H1 (cell line): ENCODE measurements at regions not wholly inside any gene's neighbourhood (a gene's known extent, or its start where the extent isn't known, plus 50 kb on each side); places are given as distances from the start of the nearest gene placed in this dataset.

Source experiments
- CTCF ChIA-PET: fragments of 300-600 bp; sonication (Branson Sonifier 250); formaldehyde crosslinking; loops from one replicate; lab custom pipeline; 2021; ENCODE audit not compliant: partially characterized antibody; lab: Charles Lee
- POLR2A ChIA-PET: fragments of 300-600 bp; sonication (Branson Sonifier 250); formaldehyde crosslinking; loops from one replicate; lab custom pipeline; 2021; ENCODE audit warnings: inconsistent platforms; ENCODE audit not compliant: partially characterized antibody; lab: Charles Lee
- DNase-seq, 2 experiments: peaks; one replicate each; pipeline versions ENCODE4 v3.0.0 to v3.0.0-alpha.2; 2010 to 2022; ENCODE audit warnings: low spot score in 2 of 2, low read depth in 1 of 2, mixed read lengths in 1 of 2
- FAIRE-seq: peaks from 2 replicates; lab custom pipeline; 2011; peaks lifted over from hg19 to GRCh38; lab: Jason Lieb, UNC
- H2AFZ ChIP-seq: 2 replicates; pipeline ENCODE4 v1.8.1; 2012; ENCODE audit warnings: low read length, inconsistent platforms
- H2AK5ac ChIP-seq: 2 replicates; pipeline ENCODE4 v1.6.1; 2013; ENCODE audit warnings: low read depth, low read length
- H2BK120ac ChIP-seq: replicated peaks from 2 replicates; pipeline ENCODE3; 2013; ENCODE audit warnings: low read depth, low read length, inconsistent platforms
- H2BK12ac ChIP-seq: 2 replicates; pipeline ENCODE4 v1.6.1; 2013; ENCODE audit warnings: low read depth, low read length
- H2BK15ac ChIP-seq: 2 replicates; pipeline ENCODE4 v1.6.1; 2013; ENCODE audit warnings: low read length
- H2BK20ac ChIP-seq: 2 replicates; pipeline ENCODE4 v1.6.1; 2013; ENCODE audit warnings: low read length
- H2BK5ac ChIP-seq: 2 replicates; pipeline ENCODE4 v1.6.1; 2013; ENCODE audit warnings: low read depth, low read length
- H3K14ac ChIP-seq: 2 replicates; pipeline ENCODE4 v1.6.1; 2013; ENCODE audit warnings: inconsistent platforms; ENCODE audit not compliant: insufficient read length
- H3K18ac ChIP-seq: 2 replicates; pipeline ENCODE4 v1.6.1; 2013; ENCODE audit warnings: low read length; ENCODE audit errors: extremely low read depth
- H3K23ac ChIP-seq: 2 replicates; pipeline ENCODE4 v1.6.1; 2013; ENCODE audit warnings: inconsistent platforms; ENCODE audit not compliant: insufficient read length
- H3K23me2 ChIP-seq: 2 replicates; pipeline ENCODE4 v1.6.1; 2013; ENCODE audit warnings: low read depth, low read length
- H3K27ac ChIP-seq: 2 replicates; pipeline ENCODE4 v1.6.1; 2011; ENCODE audit warnings: low read depth, low read length, inconsistent platforms
- H3K27me3 ChIP-seq, 4 experiments: replicated peaks in 1 of 4; 1 replicate in 1 of 4; 2 replicates in 3 of 4; pipeline versions ENCODE4 v1.6.1 to v1.8.1; 2011 to 2013; ENCODE audit warnings: low read length in 3 of 4, mild to moderate bottlenecking in 3 of 4, inconsistent platforms in 2 of 4, mixed read lengths in 2 of 4, moderate library complexity in 1 of 4; ENCODE audit not compliant: control insufficient read depth in 3 of 4, insufficient read depth in 3 of 4; ENCODE audit errors: extremely low read depth in 1 of 4
- H3K36me3 ChIP-seq, 4 experiments: 2 replicates each; pipeline versions ENCODE4 v1.6.1 to v1.8.1; 2011 to 2013; ENCODE audit warnings: mild to moderate bottlenecking in 4 of 4, low read length in 3 of 4, moderate library complexity in 2 of 4, control low read depth in 1 of 4, inconsistent platforms in 1 of 4; ENCODE audit not compliant: insufficient read depth in 4 of 4, control insufficient read depth in 2 of 4
- H3K4ac ChIP-seq: replicated peaks from 2 replicates; pipeline ENCODE3; 2013; ENCODE audit warnings: low read length, low read depth, mixed read lengths, inconsistent platforms; ENCODE audit not compliant: insufficient read length
- H3K4me1 ChIP-seq, 4 experiments: replicated peaks in 1 of 4; 1 replicate in 1 of 4; 2 replicates in 3 of 4; pipeline versions ENCODE4 v1.6.1 to v1.8.1; 2011 to 2013; ENCODE audit warnings: low read length in 3 of 4, inconsistent platforms in 2 of 4, mixed read lengths in 1 of 4; ENCODE audit not compliant: insufficient read depth in 4 of 4, control insufficient read depth in 3 of 4
- H3K4me2 ChIP-seq, 2 experiments: 2 replicates each; pipeline versions ENCODE4 v1.6.1 to v1.8.1; 2011 to 2013; ENCODE audit warnings: low read depth in 2 of 2, low read length in 2 of 2, control low read depth in 1 of 2, inconsistent platforms in 1 of 2, mild to moderate bottlenecking in 1 of 2; ENCODE audit not compliant: insufficient read depth in 1 of 2
- H3K4me3 ChIP-seq, 4 experiments: fragments of 200-600, 300-600 bp in 1 of 4; sonication (generic), shearing (Covaris generic), sonication (Bioruptor Twin) in 1 of 4; 2 replicates each; pipeline versions ENCODE4 v1.5.1 to v1.8.1; 2011 to 2016; ENCODE audit warnings: low read length in 4 of 4, low read depth in 3 of 4, control low read depth in 2 of 4, inconsistent platforms in 2 of 4, mild to moderate bottlenecking in 2 of 4, mixed read lengths in 1 of 4, moderate library complexity in 1 of 4; ENCODE audit not compliant: insufficient read depth in 2 of 4; ENCODE audit errors: extremely low read depth in 1 of 4
- H3K56ac ChIP-seq: replicated peaks from 2 replicates; pipeline ENCODE3; 2013; ENCODE audit warnings: low read depth, mild to moderate bottlenecking, mixed read lengths, low read length, inconsistent platforms; ENCODE audit not compliant: insufficient read length
- H3K79me1 ChIP-seq: 2 replicates; pipeline ENCODE4 v1.6.1; 2013; ENCODE audit warnings: low read depth, low read length, control low read depth
- H3K79me2 ChIP-seq, 2 experiments: 2 replicates each; pipeline versions ENCODE4 v1.6.1 to v1.8.1; 2012 to 2013; ENCODE audit warnings: low read length in 2 of 2, mild to moderate bottlenecking in 2 of 2, inconsistent platforms in 1 of 2; ENCODE audit not compliant: insufficient read depth in 2 of 2, control insufficient read depth in 1 of 2
- H3K9ac ChIP-seq, 4 experiments: replicated peaks in 1 of 4; 1 replicate in 1 of 4; 2 replicates in 3 of 4; pipeline versions ENCODE4 v1.6.1 to v1.8.1; 2011 to 2013; ENCODE audit warnings: low read depth in 3 of 4, low read length in 3 of 4, control low read depth in 2 of 4, mild to moderate bottlenecking in 2 of 4, moderate library complexity in 2 of 4, inconsistent platforms in 1 of 4; ENCODE audit errors: extremely low read depth in 1 of 4
- H3K9me3 ChIP-seq, 2 experiments: 2 replicates each; pipeline versions ENCODE4 v1.6.1 to v1.8.1; 2012 to 2013; ENCODE audit warnings: mild to moderate bottlenecking in 2 of 2, moderate library complexity in 2 of 2, control low read depth in 1 of 2, inconsistent platforms in 1 of 2, low read depth in 1 of 2, low read length in 1 of 2, mixed read lengths in 1 of 2; ENCODE audit not compliant: insufficient read depth in 2 of 2
- H4K20me1 ChIP-seq, 2 experiments: replicated peaks in 1 of 2; 2 replicates each; pipeline versions ENCODE3 to v1.8.1; 2011 to 2013; ENCODE audit warnings: inconsistent platforms in 2 of 2, low read length in 2 of 2, mild to moderate bottlenecking in 1 of 2; ENCODE audit not compliant: insufficient read depth in 2 of 2, control insufficient read depth in 1 of 2
- H4K5ac ChIP-seq: 2 replicates; pipeline ENCODE4 v1.6.1; 2013; ENCODE audit warnings: low read length, low read depth, mixed read lengths, inconsistent platforms; ENCODE audit not compliant: insufficient read length
- H4K8ac ChIP-seq: 2 replicates; pipeline ENCODE4 v1.8.0; 2013; ENCODE audit warnings: mild to moderate bottlenecking, moderate library complexity, low read length, inconsistent platforms; ENCODE audit not compliant: insufficient read depth; ENCODE audit errors: extremely low read depth
- H4K91ac ChIP-seq: replicated peaks from 2 replicates; pipeline ENCODE3; 2013; ENCODE audit warnings: low read length, mixed read lengths, inconsistent platforms; ENCODE audit not compliant: insufficient read length
- ATF2 ChIP-seq: IDR thresholded peaks from 2 replicates; pipeline ENCODE4 v1.6.1; 2012; ENCODE audit warnings: low read length, inconsistent platforms
- BRCA1 ChIP-seq: IDR thresholded peaks from 2 replicates; pipeline ENCODE4 v1.6.1; 2012; ENCODE audit warnings: low read depth, low read length, improper control_type of control experiment
- CEBPB ChIP-seq: IDR thresholded peaks from 2 replicates; pipeline ENCODE4 v1.6.1; 2012; ENCODE audit warnings: low read depth, low read length
- HDAC2 ChIP-seq, 2 experiments: fragments of 300-600 bp in 1 of 2; sonication (generic) in 1 of 2; IDR thresholded peaks; 2 replicates each; pipeline ENCODE4 v1.6.1; 2011 to 2012; ENCODE audit warnings: low read depth in 2 of 2, low read length in 2 of 2, mild to moderate bottlenecking in 2 of 2, moderate library complexity in 2 of 2, borderline replicate concordance in 1 of 2, inconsistent platforms in 1 of 2
- POLR2AphosphoS5 ChIP-seq: IDR thresholded peaks from 2 replicates; pipeline ENCODE4 v1.6.1; 2011; ENCODE audit warnings: low read depth, low read length
- POU5F1 ChIP-seq: IDR thresholded peaks from 2 replicates; pipeline ENCODE4 v1.6.1; 2011; ENCODE audit warnings: low read depth, mild to moderate bottlenecking, low read length, moderate library complexity
- RFX5 ChIP-seq: IDR thresholded peaks from 2 replicates; pipeline ENCODE4 v1.6.1; 2011; ENCODE audit warnings: low read depth, low read length, improper control_type of control experiment, borderline replicate concordance
- SP1 ChIP-seq: IDR thresholded peaks from 2 replicates; pipeline ENCODE4 v1.6.1; 2011; ENCODE audit warnings: low read depth, low read length
- ZNF274 ChIP-seq: IDR thresholded peaks from 2 replicates; pipeline ENCODE4 v1.7.0; 2012; ENCODE audit warnings: low read length, borderline replicate concordance; ENCODE audit errors: extremely low read depth
- WGBS, 2 experiments: shearing (Covaris generic) in 1 of 2; methylation state at CpG; one replicate each; pipeline versions ENCODE4 v1.1.6 to v1.1.7; 2013 to 2015; ENCODE audit warnings: low lambda C conversion rate in 2 of 2, mixed read lengths in 2 of 2, inconsistent platforms in 1 of 2, low coverage in 1 of 2, missing lambda C conversion rate in 1 of 2; ENCODE audit not compliant: insufficient replicate concordance in 2 of 2, insufficient coverage in 1 of 2, insufficient read length in 1 of 2; ENCODE audit errors: extremely low coverage in 1 of 2, missing lambda C conversion rate in 1 of 2; 5-methylcytosine and 5-hydroxymethylcytosine counted together
- TF ChIP-seq, protein P1 (sequence below): IDR thresholded peaks from 2 replicates; pipeline ENCODE4 v1.6.1; 2011; ENCODE audit warnings: low read depth, mild to moderate bottlenecking, low read length; ENCODE audit not compliant: insufficient read depth
- TF ChIP-seq, protein P2 (sequence below): IDR thresholded peaks from 2 replicates; pipeline ENCODE4 v1.6.1; 2012; ENCODE audit warnings: inconsistent platforms

DNA sequence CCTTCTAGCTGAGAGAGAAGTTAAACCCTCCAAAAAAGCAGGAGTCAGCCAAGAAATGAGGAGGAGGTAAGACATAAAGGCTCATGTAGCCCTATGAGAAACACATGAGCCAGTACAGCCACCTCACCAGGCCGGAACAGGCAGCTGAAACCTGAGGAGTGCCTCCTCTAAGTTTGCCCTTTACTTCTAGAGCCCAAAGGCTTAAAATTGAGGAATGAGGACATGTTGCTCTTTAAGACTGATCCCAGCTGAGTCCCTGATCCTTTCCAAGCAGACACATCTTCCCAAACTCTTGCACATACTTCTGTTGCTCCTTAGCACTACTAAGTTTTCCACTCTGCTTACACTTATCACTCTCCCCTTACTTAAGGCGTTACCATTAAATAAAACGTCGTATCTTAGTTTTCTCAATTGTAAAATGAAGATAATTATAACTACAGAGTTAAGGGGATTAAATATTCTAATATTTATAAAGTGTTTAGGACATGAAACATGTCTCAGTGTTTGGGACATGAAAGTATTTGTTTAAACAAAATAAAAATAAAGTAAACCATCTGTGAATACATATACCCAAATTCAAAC lies 124.0 kb downstream of the OGFRL1 start:
- H3K14ac ChIP-seq, result no peak overlapping the region
- 94% methylated on average over 4 of the region's 4 CpGs; no CpG with 5 or more reads in 1 of the 2 experiments for WGBS, 2 experiments
- H3K9ac ChIP-seq, result no peak overlapping the region
- no peaks in the 10 kb centered on the region for H3K23me2 ChIP-seq
- H4K5ac ChIP-seq, result no peak overlapping the region
- no peak overlapping the region for H2BK12ac ChIP-seq
- no peak overlapping the region for H3K4ac ChIP-seq
- ChIA-PET CTCF (interaction anchor here (1.1 to 1.2 kb wide), 2 partner anchors 96 to 239 kb away, joined by 3 read pairs; no protein-coding TSS in a partner anchor), POLR2A (interaction anchor here (0.7 kb wide), 1 partner anchor 19 kb away, joined by 3 read pairs; no protein-coding TSS in a partner anchor)
- H2AFZ ChIP-seq, result no peak overlapping the region
- no peaks in the 10 kb centered on the region for H4K20me1 ChIP-seq
- H2BK15ac ChIP-seq, result no peak overlapping the region
- no peaks in the 10 kb centered on the region for H3K36me3 ChIP-seq
- H2BK5ac ChIP-seq, result no peak overlapping the region
- no peak overlapping the region for H3K18ac ChIP-seq
- H2BK120ac ChIP-seq, result no peak overlapping the region
- no peak overlapping the region for H4K91ac ChIP-seq
- no peak overlapping the region for H4K8ac ChIP-seq
- no peak overlapping the region for H2BK20ac ChIP-seq
- H3K23ac ChIP-seq, result no peak overlapping the region
- no peak for DNase-seq
- no peak for FAIRE-seq
- H3K27ac ChIP-seq, result no peak overlapping the region
- peaks cover 0 to 3% (median 0%) of the 10 kb centered on the region in 4 experiments; a peak in 3 of 7 replicates for H3K4me1 ChIP-seq
- H3K4me3 ChIP-seq, result no peak overlapping the region
- H3K9me3 ChIP-seq, result no peaks in the 10 kb centered on the region
- H3K4me2 ChIP-seq, result no peak overlapping the region
- 0 out of 7 replicates have a peak, but pooled peaks cover 0 to 2% (median 0%) of the 10 kb centered on the region in 4 experiments for H3K27me3 ChIP-seq
- H3K79me2 ChIP-seq, result no peaks in the 10 kb centered on the region
- no peak overlapping the region for H2AK5ac ChIP-seq
- no peaks in the 10 kb centered on the region for H3K79me1 ChIP-seq
- no peak overlapping the region for H3K56ac ChIP-seq
- TF ChIP-seq BRCA1, result no peak
- no peak for TF ChIP-seq ATF2
- TF ChIP-seq ZNF274, result no peak
- TF ChIP-seq RFX5, result no peak
- TF ChIP-seq, protein P1, sequence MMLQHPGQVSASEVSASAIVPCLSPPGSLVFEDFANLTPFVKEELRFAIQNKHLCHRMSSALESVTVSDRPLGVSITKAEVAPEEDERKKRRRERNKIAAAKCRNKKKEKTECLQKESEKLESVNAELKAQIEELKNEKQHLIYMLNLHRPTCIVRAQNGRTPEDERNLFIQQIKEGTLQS, result no peak
- TF ChIP-seq, protein P2, sequence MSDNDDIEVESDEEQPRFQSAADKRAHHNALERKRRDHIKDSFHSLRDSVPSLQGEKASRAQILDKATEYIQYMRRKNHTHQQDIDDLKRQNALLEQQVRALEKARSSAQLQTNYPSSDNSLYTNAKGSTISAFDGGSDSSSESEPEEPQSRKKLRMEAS, result no peak
- no peak for TF ChIP-seq SP1
- TF ChIP-seq POLR2AphosphoS5, result no peak
- TF ChIP-seq CEBPB, result no peak
- no peak for TF ChIP-seq HDAC2 (IDR thresholded peaks at IDR 0.05; ENCODE audit: borderline replicate concordance in 1 of 2, low read depth in 2 of 2, low read length in 2 of 2)
- TF ChIP-seq POU5F1, result no peak
